LNCAP (cell line): ENCODE measurements at regions not wholly inside any gene's neighbourhood (a gene's known extent, or its start where the extent isn't known, plus 50 kb on each side); places are given as distances from the start of the nearest gene placed in this dataset.

ENCODE experiments used
- CTCF ChIP-seq: fragments of 450-650 bp; IDR thresholded peaks from 2 replicates; pipeline ENCODE4 v1.5.1; 2017; ENCODE audit warnings: mild to moderate bottlenecking

DNA sequence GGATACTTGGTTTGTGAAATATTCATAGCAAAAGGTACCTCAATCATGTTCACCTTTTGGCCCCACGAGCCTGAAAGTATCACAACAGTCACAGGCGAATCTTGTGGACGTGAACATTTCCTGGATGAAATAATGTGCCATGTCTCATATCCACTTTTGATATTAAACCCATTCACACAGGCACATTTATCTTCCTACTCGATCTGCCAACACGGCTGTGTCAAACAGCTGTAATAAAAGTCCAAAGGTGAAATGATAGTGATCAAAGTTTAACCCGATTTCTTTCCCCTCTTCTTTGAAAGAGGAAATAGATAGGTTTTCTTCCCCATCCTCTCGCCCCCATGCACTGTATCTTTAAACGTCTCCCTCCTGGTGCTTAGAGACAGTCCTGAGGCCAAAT is 191.2 kb upstream of the PROX1 start:
- TF ChIP-seq CTCF, result no peak

- TF ChIP-seq CTCF, result no peak
Measured at GRCh38 chr1:213817156-213817555, 170.6 kb upstream of the PROX1 start.

DNA sequence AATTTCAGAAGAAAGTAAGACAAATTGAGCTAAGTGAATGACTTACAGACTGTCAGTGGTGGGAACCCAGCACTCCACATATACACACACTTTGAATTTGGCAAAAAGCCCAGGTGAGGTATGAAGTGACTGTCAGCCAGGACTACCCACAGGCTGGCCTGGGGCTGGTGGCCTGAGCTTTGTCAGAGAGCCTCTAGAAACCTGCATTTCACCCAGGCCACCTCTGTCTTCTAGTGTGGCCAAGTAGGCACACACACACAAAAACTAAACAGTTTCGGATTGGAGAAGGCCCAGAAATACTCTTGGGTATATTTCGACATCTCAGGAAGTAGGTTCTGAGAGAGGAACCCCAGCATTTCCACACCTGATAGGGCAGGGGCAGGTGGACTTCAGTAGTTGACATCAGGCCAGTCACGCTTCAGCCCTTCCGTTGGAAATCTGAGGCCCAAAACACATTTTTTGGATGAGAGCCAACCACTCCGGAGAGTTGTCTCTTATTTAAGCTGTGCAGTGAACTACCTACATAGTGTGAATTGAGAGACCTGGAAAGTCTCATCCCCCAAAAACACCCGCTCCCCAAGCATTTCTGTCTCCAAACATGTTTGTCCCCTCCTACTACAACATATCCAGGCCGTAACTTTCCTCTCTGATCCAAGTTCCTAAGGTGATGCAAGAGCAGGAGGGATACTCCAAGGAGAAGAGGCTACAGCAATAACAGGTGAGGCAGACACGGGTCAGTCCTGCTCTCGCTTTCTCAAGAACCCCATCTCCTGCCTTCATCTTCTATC is 167.2 kb upstream of the PROX1 start:
- TF ChIP-seq CTCF, result no peak

DNA sequence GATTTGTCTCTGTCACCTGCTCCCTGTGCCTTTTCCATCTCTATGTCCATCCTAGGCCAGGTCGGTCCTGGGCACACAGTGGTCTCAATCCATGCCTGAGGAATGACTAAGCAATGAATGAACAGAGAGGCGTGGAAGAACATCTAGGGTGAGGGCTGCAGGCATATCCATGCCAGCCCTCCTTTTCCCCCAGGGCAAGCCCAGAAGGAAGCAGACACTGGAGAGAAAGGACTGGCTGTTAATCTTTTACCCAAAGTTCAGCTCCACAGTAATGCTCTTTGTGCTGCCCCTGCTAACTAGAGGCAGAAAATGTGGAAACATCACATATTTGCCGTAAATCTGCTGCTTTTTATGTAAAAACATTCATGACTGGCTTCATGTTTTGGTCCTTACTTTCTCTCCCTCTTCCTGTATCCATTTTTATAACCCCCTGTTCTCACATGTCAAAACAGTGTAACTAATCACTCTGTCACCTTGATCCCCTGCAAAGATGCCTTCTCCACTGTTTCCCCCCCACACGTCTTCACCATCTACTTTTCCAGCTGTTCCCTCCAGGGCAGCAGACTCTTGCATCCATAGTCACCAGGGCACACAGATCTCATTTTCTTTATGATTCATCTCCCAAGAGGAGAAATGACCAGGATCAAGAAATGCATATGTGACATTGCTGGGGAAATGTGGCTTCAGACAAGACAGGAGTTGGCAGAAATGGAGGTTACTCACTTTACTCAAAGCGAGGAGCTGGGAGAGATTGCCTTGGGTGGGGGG is 166.4 kb upstream of the PROX1 start:
- TF ChIP-seq CTCF, result no peak

DNA sequence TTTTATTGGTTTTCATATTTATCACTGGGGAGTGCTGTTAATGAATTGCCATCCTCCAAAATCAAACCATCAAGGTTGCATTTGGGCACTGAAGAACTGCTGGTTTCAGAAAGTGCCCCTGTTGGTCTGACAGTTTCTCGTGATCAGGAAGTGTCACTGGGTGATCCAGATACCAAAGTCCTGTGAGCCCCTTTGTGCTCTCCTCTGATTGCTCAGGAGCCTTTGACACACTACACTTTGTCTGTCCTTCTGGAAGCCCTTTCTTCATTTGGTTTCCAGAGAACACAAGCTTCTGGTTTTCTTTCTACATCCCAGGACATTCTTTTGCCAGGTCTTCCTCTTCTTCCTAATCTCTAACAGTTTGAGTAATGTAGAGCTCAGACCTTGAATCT is 165.8 kb upstream of the PROX1 start:
- TF ChIP-seq CTCF, result no peak

GRCh38 chr1:213826891-213827290 is 160.9 kb upstream of the PROX1 start:
- TF ChIP-seq CTCF, result no peak

DNA sequence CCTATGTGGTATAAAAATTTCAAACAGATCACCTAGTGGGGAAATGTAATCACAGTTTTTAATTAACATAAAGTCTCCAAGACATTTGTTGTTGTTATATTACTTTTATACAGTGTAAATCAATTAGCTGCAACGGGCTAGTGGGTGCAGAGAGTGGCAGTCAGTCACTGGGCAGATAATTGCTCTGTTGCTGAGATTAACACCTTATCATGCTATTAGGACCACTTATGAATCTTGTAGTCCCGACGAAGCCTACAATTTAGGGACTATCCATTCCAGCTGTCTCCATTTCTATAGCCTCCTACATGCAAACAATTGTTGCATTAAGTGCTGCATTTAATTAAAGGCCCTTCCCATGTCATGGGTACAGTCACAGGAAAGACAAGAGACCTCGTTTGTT is 158.9 kb upstream of the PROX1 start:
- TF ChIP-seq CTCF, result no peak
